Natural killer cell (primary cell): ENCODE measurements at regions not wholly inside any gene's neighbourhood (a gene's known extent, or its start where the extent isn't known, plus 50 kb on each side); places are given as distances from the start of the nearest gene placed in this dataset.

ENCODE experiments used
- ATAC-seq, 3 donors: fragments of 150-1000 bp in 2 of 3; fragments of 200-7000 bp in 1 of 3; cut with Tn5 transposase; 1 replicate in 1 of 3; 2 replicates in 2 of 3; pipeline ENCODE4 v1.10.0; 2021; ENCODE audit warnings: mild to moderate bottlenecking in 2 of 3, moderate library complexity in 2 of 3
- DNase-seq, 2 donors: peaks; one replicate each; pipeline versions ENCODE4 v3.0.0 to v3.0.0-alpha.2; 2013 to 2021; ENCODE audit warnings: mixed read lengths in 1 of 2
- H3K27ac ChIP-seq: one replicate; pipeline ENCODE4 v1.5.1; 2013; ENCODE audit warnings: mild to moderate bottlenecking, low read length
- H3K27me3 ChIP-seq: one replicate; pipeline ENCODE4 v1.6.1; 2013; ENCODE audit warnings: low read length; ENCODE audit not compliant: control insufficient read depth, insufficient read depth
- H3K36me3 ChIP-seq: one replicate; pipeline ENCODE4 v1.6.1; 2013; ENCODE audit warnings: low read length; ENCODE audit not compliant: control insufficient read depth, insufficient read depth
- H3K4me1 ChIP-seq: one replicate; pipeline ENCODE4 v1.6.1; 2013; ENCODE audit warnings: low read length; ENCODE audit not compliant: control insufficient read depth, insufficient read depth
- H3K4me3 ChIP-seq: one replicate; pipeline ENCODE4 v1.5.1; 2013; ENCODE audit warnings: low read length
- H3K9me3 ChIP-seq: one replicate; pipeline ENCODE4 v1.6.1; 2013; ENCODE audit warnings: low read length; ENCODE audit not compliant: control insufficient read depth, insufficient read depth
- H3K27ac Mint-ChIP-seq, 2 donors: one replicate each; pipeline ENCODE4 v1.8.0; 2022; ENCODE audit warnings: mild to moderate bottlenecking in 2 of 2, mixed read lengths in 2 of 2, moderate library complexity in 1 of 2
- H3K27me3 Mint-ChIP-seq, 2 donors: one replicate each; pipeline ENCODE4 v1.8.0; 2022; ENCODE audit warnings: low read depth in 2 of 2, mixed read lengths in 2 of 2
- H3K36me3 Mint-ChIP-seq: one replicate; pipeline ENCODE4 v1.8.0; 2022; ENCODE audit warnings: mixed read lengths
- H3K4me1 Mint-ChIP-seq, 2 donors: one replicate each; pipeline ENCODE4 v1.8.0; 2022; ENCODE audit warnings: mixed read lengths in 2 of 2
- H3K4me3 Mint-ChIP-seq: one replicate; pipeline ENCODE4 v1.8.0; 2022; ENCODE audit warnings: mild to moderate bottlenecking, moderate library complexity, mixed read lengths
- H3K9me3 Mint-ChIP-seq, 2 donors: one replicate each; pipeline ENCODE4 v1.8.0; 2022; ENCODE audit warnings: mixed read lengths in 2 of 2
- WGBS: methylation state at CpG from one replicate; pipeline ENCODE4 v1.1.7; 2013; ENCODE audit warnings: missing lambda C conversion rate; ENCODE audit not compliant: insufficient coverage; 5-methylcytosine and 5-hydroxymethylcytosine counted together
- intact Hi-C: fragments of 100-400 bp; cut with micrococcal nuclease; formaldehyde crosslinking; loops from one replicate; pipeline ENCODE4 v1.14.2; 2022
- TF ChIP-seq, protein P1 (sequence below): fragments of 200-600 bp; IDR thresholded peaks from one replicate; pipeline ENCODE4 v1.8.0; 2022; ENCODE audit warnings: antibody characterized with exemption

GRCh38 chr2:103010306-103010705, 248.5 kb downstream of the TMEM182 start:
- Mint-ChIP-seq H3K4me1 (no peaks in the 10 kb centered on the region), H3K4me3 (no peak overlapping the region), H3K36me3 (no peaks in the 10 kb centered on the region), H3K27me3 (peaks cover 5 to 7% of the 10 kb centered on the region in 2 donors), H3K27ac (no peak overlapping the region), H3K9me3 (no peaks in the 10 kb centered on the region)
- DNase-seq (no peak), ATAC-seq (no peak)
- TF ChIP-seq, protein P1, sequence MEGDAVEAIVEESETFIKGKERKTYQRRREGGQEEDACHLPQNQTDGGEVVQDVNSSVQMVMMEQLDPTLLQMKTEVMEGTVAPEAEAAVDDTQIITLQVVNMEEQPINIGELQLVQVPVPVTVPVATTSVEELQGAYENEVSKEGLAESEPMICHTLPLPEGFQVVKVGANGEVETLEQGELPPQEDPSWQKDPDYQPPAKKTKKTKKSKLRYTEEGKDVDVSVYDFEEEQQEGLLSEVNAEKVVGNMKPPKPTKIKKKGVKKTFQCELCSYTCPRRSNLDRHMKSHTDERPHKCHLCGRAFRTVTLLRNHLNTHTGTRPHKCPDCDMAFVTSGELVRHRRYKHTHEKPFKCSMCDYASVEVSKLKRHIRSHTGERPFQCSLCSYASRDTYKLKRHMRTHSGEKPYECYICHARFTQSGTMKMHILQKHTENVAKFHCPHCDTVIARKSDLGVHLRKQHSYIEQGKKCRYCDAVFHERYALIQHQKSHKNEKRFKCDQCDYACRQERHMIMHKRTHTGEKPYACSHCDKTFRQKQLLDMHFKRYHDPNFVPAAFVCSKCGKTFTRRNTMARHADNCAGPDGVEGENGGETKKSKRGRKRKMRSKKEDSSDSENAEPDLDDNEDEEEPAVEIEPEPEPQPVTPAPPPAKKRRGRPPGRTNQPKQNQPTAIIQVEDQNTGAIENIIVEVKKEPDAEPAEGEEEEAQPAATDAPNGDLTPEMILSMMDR, result no peak
- Histone ChIP-seq H3K27me3 (no peaks in the 10 kb centered on the region), H3K4me1 (no peaks in the 10 kb centered on the region), H3K4me3 (no peak overlapping the region), H3K9me3 (no peaks in the 10 kb centered on the region), H3K36me3 (no peaks in the 10 kb centered on the region), H3K27ac (no peak overlapping the region)
- intact Hi-C loops, result no loop called here
- 83% methylated on average over 6 of the region's 6 CpGs for WGBS

GRCh38 chr2:103010751-103011150, 248.9 kb downstream of the TMEM182 start:
- Histone ChIP-seq H3K36me3 (no peaks in the 10 kb centered on the region), H3K27ac (no peak overlapping the region), H3K4me1 (no peaks in the 10 kb centered on the region), H3K4me3 (no peak overlapping the region), H3K27me3 (no peaks in the 10 kb centered on the region), H3K9me3 (no peaks in the 10 kb centered on the region)
- ATAC-seq (no peak), DNase-seq (no peak)
- H3K9me3 Mint-ChIP-seq, result no peaks in the 10 kb centered on the region
- TF ChIP-seq, protein P1, result no peak
- peaks cover 5 to 11% of the 10 kb centered on the region in 2 donors for H3K27me3 Mint-ChIP-seq
- intact Hi-C loops, result no loop called here
- no peak overlapping the region for H3K27ac Mint-ChIP-seq
- WGBS, result 95% methylated on average over 10 of the region's 10 CpGs
- H3K4me1 Mint-ChIP-seq, result no peaks in the 10 kb centered on the region
- no peak overlapping the region for H3K4me3 Mint-ChIP-seq
- H3K36me3 Mint-ChIP-seq, result no peaks in the 10 kb centered on the region

GRCh38 chr2:103012590-103012989, 250.8 kb downstream of the TMEM182 start:
- Mint-ChIP-seq H3K36me3 (no peaks in the 10 kb centered on the region), H3K9me3 (no peaks in the 10 kb centered on the region), H3K27me3 (peaks cover 5 to 11% of the 10 kb centered on the region in 2 donors), H3K4me1 (no peaks in the 10 kb centered on the region), H3K27ac (no peak overlapping the region), H3K4me3 (no peak overlapping the region)
- DNase-seq, result no peak
- intact Hi-C loops, result no loop called here
- Histone ChIP-seq H3K36me3 (no peaks in the 10 kb centered on the region), H3K27ac (no peak overlapping the region), H3K4me1 (no peaks in the 10 kb centered on the region), H3K27me3 (no peaks in the 10 kb centered on the region), H3K9me3 (no peaks in the 10 kb centered on the region), H3K4me3 (no peak overlapping the region)
- 86% methylated on average over 1 of the region's 3 CpGs for WGBS
- no peak for ATAC-seq
- TF ChIP-seq, protein P1, result no peak

GRCh38 chr2:103025056-103025455, 263.2 kb downstream of the TMEM182 start:
- Mint-ChIP-seq H3K9me3 (peaks cover 0 to 3% of the 10 kb centered on the region in 2 donors), H3K4me3 (no peak overlapping the region), H3K36me3 (no peaks in the 10 kb centered on the region), H3K4me1 (no peaks in the 10 kb centered on the region), H3K27ac (no peak overlapping the region), H3K27me3 (peaks cover 0 to 4% of the 10 kb centered on the region in 2 donors)
- no peak for DNase-seq
- no peaks in the 10 kb centered on the region for H3K27me3 ChIP-seq
- WGBS, result no CpG with 5 or more reads among the region's 1 CpG
- no peak overlapping the region for H3K4me3 ChIP-seq
- no peak for ATAC-seq
- no peaks in the 10 kb centered on the region for H3K36me3 ChIP-seq
- intact Hi-C loops, result no loop called here
- TF ChIP-seq, protein P1, result no peak
- H3K4me1 ChIP-seq, result no peaks in the 10 kb centered on the region
- H3K27ac ChIP-seq, result no peak overlapping the region
- H3K9me3 ChIP-seq, result no peaks in the 10 kb centered on the region
